SK-N-SH (cell line): ENCODE measurements at regions not wholly inside any gene's neighbourhood (a gene's known extent, or its start where the extent isn't known, plus 50 kb on each side); places are given as distances from the start of the nearest gene placed in this dataset.

Source experiments
- USF2 ChIP-seq: fragments of 150-350 bp; IDR thresholded peaks from 2 replicates; pipeline ENCODE4 v1.6.1; 2017; ENCODE audit warnings: antibody characterized with exemption, low read length, low read depth, borderline replicate concordance
- TF ChIP-seq, protein P1 (sequence below): IDR thresholded peaks from 2 replicates; pipeline ENCODE4 v1.4.0; 2012; ENCODE audit warnings: low read depth, borderline replicate concordance

DNA sequence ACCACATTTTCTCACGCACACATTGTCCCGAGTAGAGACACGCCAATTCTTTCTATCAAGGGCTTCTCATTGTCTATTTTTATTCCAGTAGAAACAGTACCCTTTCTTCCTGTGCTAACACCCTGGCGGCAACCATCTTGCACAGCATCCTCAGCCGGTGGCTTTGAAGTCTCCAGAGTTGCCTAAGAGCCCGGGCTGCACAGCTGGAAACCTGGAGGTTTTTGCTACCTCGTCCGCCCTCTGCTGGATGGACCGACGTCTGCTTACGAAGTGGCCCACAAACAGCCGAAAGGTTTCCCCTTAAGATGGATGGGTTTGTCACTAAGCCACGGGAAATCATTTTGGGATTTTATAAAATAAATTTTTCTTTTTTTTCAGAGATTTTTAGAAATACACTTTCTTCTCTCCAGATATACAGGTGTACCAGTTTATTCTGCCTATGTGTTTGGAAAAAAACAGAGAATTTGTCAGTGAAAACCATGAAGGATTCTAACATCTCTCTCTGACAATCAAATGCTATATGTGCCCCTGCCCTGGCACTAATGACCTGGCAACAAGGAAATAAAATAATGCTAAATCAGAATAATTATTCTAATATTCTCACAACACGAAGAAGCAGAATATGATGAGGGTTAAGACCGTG lies 81.8 kb upstream of the FAM204A start:
- TF ChIP-seq USF2: no peak
- TF ChIP-seq, protein P1, sequence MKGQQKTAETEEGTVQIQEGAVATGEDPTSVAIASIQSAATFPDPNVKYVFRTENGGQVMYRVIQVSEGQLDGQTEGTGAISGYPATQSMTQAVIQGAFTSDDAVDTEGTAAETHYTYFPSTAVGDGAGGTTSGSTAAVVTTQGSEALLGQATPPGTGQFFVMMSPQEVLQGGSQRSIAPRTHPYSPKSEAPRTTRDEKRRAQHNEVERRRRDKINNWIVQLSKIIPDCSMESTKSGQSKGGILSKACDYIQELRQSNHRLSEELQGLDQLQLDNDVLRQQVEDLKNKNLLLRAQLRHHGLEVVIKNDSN: no peak
